Left lung (tissue), 4 donors: ENCODE measurements at regions not wholly inside any gene's neighbourhood (a gene's known extent, or its start where the extent isn't known, plus 50 kb on each side); places are given as distances from the start of the nearest gene placed in this dataset.

ENCODE experiments used
- ATAC-seq: fragments of 200-7000 bp; cut with Tn5 transposase; one replicate; pipeline ENCODE4 v1.9.1; 2020; ENCODE audit warnings: moderate library complexity
- DNase-seq, 4 donors: peaks; one replicate each; pipeline ENCODE4 v3.0.0-alpha.2; 2013 to 2020
- H3K27ac ChIP-seq, 2 donors: fragments of 200-600 bp; sonication (generic) in 1 of 2; one replicate each; pipeline versions ENCODE4 v1.5.0 to v1.8.0; 2020 to 2021
- H3K27me3 ChIP-seq, 2 donors: fragments of 200-600 bp; sonication (generic) in 1 of 2; one replicate each; pipeline versions ENCODE4 v1.5.0 to v1.8.0; 2020 to 2021
- H3K36me3 ChIP-seq, 2 donors: fragments of 200-600 bp; sonication (generic) in 1 of 2; one replicate each; pipeline versions ENCODE4 v1.5.0 to v1.8.0; 2020 to 2021
- H3K4me1 ChIP-seq, 2 donors: fragments of 200-600 bp; one replicate each; pipeline ENCODE4 v1.8.0; 2021
- H3K4me3 ChIP-seq, 2 donors: fragments of 200-600 bp; sonication (generic) in 1 of 2; one replicate each; pipeline versions ENCODE4 v1.5.0 to v1.8.0; 2020 to 2021; ENCODE audit warnings: mild to moderate bottlenecking in 1 of 2
- H3K9me3 ChIP-seq, 2 donors: fragments of 200-600 bp; sonication (generic) in 1 of 2; one replicate each; pipeline versions ENCODE4 v1.5.0 to v1.8.0; 2020 to 2021
- intact Hi-C, 2 donors: fragments of 100-400 bp; cut with DNase I; formaldehyde crosslinking; loops; one replicate each; pipeline versions ENCODE4 v1.11.2 to v1.14.2; 2022
- TF ChIP-seq, protein P1 (sequence below), 2 donors: fragments of 200-600 bp; sonication (generic) in 1 of 2; IDR thresholded peaks; one replicate each; pipeline versions ENCODE4 v1.5.0 to v1.8.0; 2021; ENCODE audit warnings: antibody characterized with exemption in 2 of 2
- donor health status: DM: no; HTN: yes; CAD: no.
- donor health status: DM: no; HTN: no; CAD: no.

DNA sequence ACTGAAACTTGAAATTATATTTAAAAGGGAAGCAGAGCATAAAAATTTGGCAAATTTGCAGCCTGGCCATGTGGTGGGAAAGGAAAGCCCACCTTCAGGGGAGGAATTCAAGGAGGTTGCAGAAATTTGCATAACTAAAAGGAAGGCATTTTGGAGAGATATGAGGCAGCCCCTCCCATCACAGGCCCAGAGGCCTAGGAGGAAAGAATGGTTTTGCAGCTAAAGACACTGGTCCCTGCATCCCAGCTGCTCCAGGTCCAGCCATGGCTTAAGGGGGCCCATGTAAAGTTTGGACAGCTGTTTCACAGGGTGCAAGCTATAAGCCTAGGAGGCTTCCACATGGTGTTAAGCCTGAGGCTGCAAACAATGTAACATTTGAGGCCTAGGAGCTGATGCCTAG is 212.5 kb downstream of the NNT start:
- DNase-seq (no peak), ATAC-seq (no peak)
- no peaks in the 10 kb centered on the region for H3K36me3 ChIP-seq
- H3K4me3 ChIP-seq: no peak overlapping the region
- H3K27me3 ChIP-seq: no peaks in the 10 kb centered on the region
- TF ChIP-seq, protein P1, sequence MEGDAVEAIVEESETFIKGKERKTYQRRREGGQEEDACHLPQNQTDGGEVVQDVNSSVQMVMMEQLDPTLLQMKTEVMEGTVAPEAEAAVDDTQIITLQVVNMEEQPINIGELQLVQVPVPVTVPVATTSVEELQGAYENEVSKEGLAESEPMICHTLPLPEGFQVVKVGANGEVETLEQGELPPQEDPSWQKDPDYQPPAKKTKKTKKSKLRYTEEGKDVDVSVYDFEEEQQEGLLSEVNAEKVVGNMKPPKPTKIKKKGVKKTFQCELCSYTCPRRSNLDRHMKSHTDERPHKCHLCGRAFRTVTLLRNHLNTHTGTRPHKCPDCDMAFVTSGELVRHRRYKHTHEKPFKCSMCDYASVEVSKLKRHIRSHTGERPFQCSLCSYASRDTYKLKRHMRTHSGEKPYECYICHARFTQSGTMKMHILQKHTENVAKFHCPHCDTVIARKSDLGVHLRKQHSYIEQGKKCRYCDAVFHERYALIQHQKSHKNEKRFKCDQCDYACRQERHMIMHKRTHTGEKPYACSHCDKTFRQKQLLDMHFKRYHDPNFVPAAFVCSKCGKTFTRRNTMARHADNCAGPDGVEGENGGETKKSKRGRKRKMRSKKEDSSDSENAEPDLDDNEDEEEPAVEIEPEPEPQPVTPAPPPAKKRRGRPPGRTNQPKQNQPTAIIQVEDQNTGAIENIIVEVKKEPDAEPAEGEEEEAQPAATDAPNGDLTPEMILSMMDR (IDR thresholded peaks at IDR 0.05): no peak
- intact Hi-C loops: no loop called here
- H3K4me1 ChIP-seq: no peaks in the 10 kb centered on the region
- no peak overlapping the region for H3K27ac ChIP-seq
- peaks cover 0 to 42% of the 10 kb centered on the region in 2 donors for H3K9me3 ChIP-seq

DNA sequence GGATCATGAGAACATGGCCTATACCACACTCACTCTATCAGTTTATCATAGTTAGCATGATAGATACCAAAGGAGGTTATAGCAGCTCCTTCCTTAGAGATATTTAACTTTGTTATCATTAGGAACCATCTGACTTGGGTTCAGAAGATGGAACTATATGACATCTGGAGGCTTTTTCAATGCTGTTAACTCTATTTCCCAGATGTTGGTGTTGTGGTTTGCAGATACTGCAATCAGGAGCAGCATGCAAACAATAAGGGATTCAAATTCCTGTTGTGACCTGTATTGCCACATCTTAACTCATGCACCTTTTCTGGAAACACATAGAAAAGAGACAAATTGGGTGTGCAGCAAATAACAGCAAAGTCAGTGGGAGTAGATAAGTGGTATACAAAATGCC is 201.7 kb downstream of the NNT start:
- intact Hi-C loops: no loop called here
- no peak overlapping the region for H3K27ac ChIP-seq
- TF ChIP-seq, protein P1 (IDR thresholded peaks at IDR 0.05): no peak
- ATAC-seq (no peak), DNase-seq (no peak)
- no peak overlapping the region for H3K4me3 ChIP-seq
- H3K9me3 ChIP-seq: peaks cover 0 to 4% of the 10 kb centered on the region in 2 donors
- no peaks in the 10 kb centered on the region for H3K36me3 ChIP-seq
- H3K4me1 ChIP-seq: no peaks in the 10 kb centered on the region
- no peaks in the 10 kb centered on the region for H3K27me3 ChIP-seq

DNA sequence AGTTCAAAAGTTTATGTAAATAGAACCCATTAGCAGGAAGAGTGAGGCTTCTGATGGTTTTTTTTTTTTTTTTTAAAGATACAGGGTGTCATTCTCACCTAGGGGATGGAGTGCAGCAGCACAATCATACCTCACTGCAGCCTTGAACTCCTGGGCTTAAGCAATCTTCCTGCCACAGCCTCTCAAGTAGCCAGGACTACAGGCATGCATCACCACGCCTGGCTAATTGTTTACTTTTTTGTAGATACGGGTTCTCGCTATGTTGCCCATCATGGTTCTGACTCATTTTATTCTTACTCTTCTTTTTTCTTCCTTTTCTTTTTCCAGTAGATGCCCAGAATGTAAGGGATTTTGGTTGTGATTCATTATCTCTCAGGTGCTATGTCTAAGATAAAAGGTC is 201.1 kb downstream of the NNT start:
- no peaks in the 10 kb centered on the region for H3K27me3 ChIP-seq
- intact Hi-C loops: no loop called here
- DNase-seq (no peak), ATAC-seq (no peak)
- H3K4me1 ChIP-seq: no peaks in the 10 kb centered on the region
- no peak overlapping the region for H3K4me3 ChIP-seq
- TF ChIP-seq, protein P1 (IDR thresholded peaks at IDR 0.05): no peak
- H3K27ac ChIP-seq: no peak overlapping the region
- peaks cover 0 to 1% of the 10 kb centered on the region in 2 donors for H3K9me3 ChIP-seq
- no peaks in the 10 kb centered on the region for H3K36me3 ChIP-seq

DNA sequence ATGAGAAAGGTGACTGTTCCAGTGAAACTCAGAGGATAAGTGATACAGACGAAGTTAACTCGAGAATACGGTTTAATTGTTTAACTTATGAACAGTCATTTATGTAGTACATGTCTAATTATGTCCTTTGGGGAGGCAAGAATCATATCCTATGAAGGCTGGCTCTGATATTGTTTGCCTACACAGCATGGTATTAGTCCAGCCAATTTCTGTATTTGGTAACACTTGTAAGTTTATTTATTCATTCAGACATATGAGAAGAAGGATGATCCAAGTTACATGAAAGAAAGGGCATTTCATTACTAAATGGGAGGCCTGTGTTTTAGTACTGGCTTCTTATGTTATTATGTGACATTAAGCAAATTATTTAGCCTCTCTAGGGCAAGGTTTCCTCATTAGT is 199.7 kb downstream of the NNT start:
- no peak for ATAC-seq
- DNase-seq: no peak
- Histone ChIP-seq H3K27ac (no peak overlapping the region), H3K36me3 (no peaks in the 10 kb centered on the region), H3K4me1 (no peaks in the 10 kb centered on the region), H3K9me3 (no peaks in the 10 kb centered on the region), H3K4me3 (no peak overlapping the region), H3K27me3 (no peaks in the 10 kb centered on the region)
- TF ChIP-seq, protein P1 (IDR thresholded peaks at IDR 0.05): no peak
- intact Hi-C loops: no loop called here

DNA sequence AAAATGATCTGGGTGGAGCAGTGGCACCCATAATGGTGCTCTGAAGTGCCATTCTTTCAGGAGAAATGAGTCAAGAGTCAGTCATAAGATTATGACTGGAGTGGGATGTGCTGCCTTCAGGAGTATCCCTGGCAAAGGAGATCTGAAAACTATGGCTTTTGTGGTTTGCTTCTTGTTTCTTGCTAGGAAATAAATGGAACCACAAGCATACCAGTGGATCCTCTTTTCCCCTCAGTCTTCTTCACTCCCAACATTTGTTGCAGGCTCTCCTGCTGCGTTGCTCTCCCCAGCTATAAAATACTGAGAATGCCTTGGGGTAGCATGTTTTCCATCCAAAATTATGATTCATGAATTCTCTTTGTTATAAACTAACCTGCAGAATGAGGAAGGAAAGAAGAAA is 199.1 kb downstream of the NNT start:
- H3K4me3 ChIP-seq: no peak overlapping the region
- ATAC-seq (no peak), DNase-seq (no peak)
- intact Hi-C loops: no loop called here
- TF ChIP-seq, protein P1 (IDR thresholded peaks at IDR 0.05): no peak
- H3K36me3 ChIP-seq: no peaks in the 10 kb centered on the region
- H3K27ac ChIP-seq: no peak overlapping the region
- H3K27me3 ChIP-seq: no peaks in the 10 kb centered on the region
- no peaks in the 10 kb centered on the region for H3K4me1 ChIP-seq
- H3K9me3 ChIP-seq: no peaks in the 10 kb centered on the region
